ENCODE measurements at regions not wholly inside any gene's neighbourhood (a gene's known extent, or its start where the extent isn't known, plus 50 kb on each side); places are given as distances from the start of the nearest gene placed in this dataset.
"Not testable (repeated sequence)": the region's sequence is repeated elsewhere in the genome, so short reads cannot be mapped to it uniquely, and the experiment has no call there.

GRCh38 chr13:58617880-58618665, 986.5 kb downstream of the PCDH17 start:
- no peak for DNase-seq (ENCODE audit: low read depth in 2 of 2)

DNA sequence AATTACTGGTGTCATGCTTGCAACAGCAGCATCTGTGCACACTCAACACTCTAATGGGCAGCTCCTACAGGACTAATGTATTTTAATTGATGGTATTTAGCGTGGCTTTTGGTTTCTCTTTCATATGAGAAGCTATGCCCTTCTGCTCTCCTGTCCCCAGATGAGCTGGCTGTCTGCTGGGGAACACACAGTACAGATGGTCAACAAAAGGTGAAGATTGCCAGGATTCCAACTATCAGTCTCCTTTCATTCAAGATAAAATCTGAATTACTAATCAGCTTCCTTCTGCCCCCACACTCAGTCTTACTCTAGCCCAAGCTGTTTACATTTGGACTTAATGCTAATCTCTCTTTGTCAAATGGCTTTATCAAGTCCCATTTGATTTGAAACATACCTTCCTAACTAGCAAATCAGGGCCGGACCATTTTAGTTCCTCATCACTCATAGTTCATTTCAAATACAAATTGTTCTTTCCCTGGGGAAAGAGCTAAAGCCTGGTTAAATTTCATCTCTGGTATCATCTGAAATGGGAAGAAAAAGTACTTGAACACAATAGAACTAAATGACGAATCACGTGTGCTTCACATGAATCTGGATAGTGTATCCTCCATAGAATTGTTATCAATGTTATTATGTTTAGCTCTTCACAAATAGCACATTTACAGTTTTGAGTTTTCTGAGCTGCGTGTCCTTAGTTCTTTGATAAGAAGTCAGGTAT, 988.0 kb downstream of the PCDH17 start:
- no peak for DNase-seq (ENCODE audit: low read depth in 2 of 2)

DNA sequence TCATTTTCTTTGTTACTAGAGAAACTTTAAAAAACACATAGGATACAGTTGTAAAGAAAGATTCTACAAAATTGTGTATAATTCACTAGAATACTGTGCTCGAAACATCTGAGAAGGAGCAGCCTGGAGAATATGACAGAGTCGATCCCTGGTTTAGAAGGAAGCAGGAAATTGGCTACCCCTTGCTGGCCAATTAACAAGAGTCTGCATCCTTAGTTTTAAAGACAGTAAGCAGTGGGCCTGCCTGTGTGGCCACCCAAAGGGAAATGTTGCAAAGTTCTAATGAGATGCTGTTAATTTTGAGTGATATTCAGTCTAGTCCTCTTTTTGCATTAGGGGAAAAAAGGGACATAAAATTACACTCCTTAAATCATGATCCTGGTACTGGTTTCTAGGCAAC, 988.6 kb downstream of the PCDH17 start:
- DNase-seq (ENCODE audit: low read depth in 2 of 2) = no peak

DNA sequence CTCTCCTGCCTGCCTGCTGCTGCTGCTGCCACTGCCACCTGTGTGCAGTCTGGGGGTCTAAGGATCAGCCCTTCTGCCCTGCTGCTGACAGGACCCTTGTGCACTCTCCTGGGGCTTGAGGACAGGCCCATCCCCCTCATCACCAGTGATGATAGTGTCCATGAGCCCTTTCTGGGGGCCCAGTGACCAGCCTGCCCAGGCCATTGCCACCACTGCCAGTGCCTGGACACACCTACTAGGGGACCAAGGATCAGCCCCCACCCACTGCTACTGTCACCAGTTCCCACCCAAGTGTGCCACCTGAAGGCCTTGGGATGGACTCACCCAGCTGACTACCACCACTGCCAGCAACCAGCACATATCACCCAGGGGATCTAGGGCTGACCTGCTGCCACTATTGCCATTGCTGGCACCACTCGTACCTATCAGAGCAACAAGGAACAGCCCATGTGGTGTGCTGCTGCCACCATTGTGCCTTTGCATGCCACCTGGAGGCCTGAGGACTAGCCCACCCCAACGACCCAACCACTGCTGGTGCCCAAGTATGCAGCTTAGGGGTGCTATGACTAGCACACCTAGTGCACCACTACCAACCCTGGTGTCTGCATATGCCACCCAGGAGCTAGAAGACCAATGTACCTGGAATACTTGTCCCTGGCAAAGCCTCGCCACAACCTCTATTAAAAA, 994.3 kb downstream of the PCDH17 start:
- DNase-seq (ENCODE audit: low read depth in 2 of 2) = no peak

DNA sequence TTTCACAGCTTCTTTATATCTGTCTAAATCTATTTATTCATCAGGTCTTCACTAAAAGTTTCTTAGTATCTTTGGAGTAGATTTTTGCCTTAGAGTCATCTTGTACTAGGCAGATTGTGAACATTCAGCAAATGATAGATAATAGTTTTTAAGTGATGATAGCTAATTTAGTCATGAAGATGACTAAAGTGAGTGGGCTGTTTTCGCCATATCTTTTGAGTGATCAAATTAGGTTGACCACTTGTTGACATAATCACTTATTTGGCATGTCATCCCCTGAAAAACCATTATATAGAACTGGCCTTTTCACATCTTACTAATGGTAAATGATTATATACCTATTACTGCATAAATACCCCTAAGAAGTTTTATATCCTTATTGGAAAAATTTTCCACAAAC, 999.2 kb downstream of the PCDH17 start:
- DNase-seq (ENCODE audit: low read depth in 2 of 2) = no peak

DNA sequence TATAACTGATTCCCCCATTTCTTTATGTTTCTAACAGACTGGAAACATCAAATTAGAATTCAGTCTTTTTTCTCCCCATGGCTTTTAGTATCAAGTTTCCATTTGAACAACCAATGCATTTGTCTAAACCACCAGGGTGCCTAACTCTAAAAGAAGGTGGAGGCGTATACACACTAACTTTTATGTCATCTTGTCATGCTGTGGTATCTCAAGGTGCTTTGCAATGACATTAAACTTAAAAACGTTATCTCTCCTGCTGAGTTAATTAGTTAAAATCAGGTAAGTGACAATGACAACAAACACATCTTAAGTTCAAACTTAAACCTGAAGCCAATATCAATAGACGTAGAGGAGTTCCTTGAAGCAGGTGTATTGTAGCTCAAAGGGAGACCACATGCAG, 1001.7 kb downstream of the PCDH17 start:
- DNase-seq (ENCODE audit: low read depth in 2 of 2) = no peak

DNA sequence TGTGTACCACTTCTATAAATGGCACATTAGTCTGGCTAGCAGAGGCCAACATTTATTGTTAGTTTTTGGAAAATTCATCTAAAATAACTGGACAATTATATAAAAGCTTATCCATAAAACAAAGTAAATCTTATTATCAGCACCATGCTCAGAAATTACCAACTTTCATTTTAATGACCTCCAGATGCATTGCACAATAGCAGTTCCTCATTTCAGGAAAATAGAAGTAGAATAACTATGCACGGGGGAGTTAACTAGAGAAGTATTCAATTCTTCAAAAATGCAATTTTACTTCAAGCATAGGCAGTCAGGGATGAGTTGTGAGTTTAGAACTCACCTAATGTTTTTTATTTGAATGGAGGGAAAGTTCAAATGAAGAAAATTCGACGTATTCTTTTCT, 1023.5 kb downstream of the PCDH17 start:
- no peak for DNase-seq (ENCODE audit: low read depth in 2 of 2)

DNA sequence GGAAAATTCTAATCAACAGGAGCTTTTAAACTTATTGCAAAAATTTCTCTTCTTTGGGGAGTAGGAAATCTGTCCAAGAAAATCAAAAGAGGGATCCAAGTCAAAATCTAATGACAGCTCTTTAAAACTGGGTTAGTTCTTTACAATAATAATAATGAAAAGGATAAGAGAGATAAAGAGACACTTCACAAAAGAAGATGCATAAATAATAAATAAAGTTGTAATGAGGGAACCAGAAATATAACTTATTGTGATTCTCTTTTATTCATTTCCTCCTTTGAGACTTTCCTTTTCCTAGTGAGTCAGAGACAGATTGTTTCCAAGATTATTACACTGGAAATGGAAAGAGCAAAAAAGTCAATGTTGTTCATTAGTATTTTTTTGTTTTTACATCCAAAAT, 1029.3 kb downstream of the PCDH17 start:
- DNase-seq (ENCODE audit: low read depth in 2 of 2) = no peak

- DNase-seq (ENCODE audit: low read depth in 2 of 2) = no peak
Observed at GRCh38 chr13:58666331-58666730, 1034.8 kb downstream of the PCDH17 start.

- DNase-seq (ENCODE audit: low read depth in 2 of 2) = no peak
Observed at GRCh38 chr13:58667096-58667495, 1035.6 kb downstream of the PCDH17 start.

DNA sequence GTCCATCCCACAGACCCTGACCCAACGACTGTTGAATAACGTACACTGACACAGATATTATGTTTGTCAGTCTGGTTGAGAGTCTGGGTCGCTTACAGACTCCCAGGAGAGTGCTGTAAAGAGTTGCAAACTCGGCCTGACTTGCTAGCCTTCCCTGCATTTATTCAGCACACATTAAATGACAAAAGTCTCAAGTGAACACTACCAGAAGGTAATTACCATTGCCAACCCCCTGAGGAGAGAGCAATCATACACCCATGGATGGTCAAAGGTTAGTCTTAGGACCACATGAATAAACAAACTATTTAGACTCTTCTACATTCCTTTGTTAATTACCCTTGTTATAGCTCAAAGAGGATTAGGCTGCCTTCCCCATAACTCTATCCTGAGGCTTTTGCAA, 1048.6 kb downstream of the PCDH17 start:
- DNase-seq (ENCODE audit: low read depth in 2 of 2) = no peak

- DNase-seq (ENCODE audit: low read depth in 2 of 2) = no peak
Observed at GRCh38 chr13:58682616-58683015, 1051.1 kb downstream of the PCDH17 start.

DNA sequence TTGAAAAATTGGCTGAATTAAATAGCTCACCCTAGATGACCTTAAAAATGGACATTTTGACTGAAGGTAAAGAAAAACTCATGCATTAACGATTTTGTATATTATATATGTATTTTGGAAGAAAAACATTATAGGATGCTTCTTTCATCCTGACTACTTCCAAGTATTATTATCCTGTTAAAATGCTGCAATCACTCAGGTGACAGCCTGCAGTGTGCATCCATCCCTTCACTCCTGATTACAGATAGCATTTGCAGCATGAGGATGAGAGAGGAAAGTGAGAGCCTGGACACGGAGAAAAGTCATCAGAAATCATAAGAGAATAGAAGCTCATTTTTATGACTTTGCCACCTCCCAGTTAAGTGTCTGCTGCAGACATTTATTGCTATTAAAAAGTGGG, 1055.6 kb downstream of the PCDH17 start:
- no peak for DNase-seq (ENCODE audit: low read depth in 2 of 2)

GRCh38 chr13:58698531-58698930, 1067.0 kb downstream of the PCDH17 start:
- DNase-seq (ENCODE audit: low read depth in 2 of 2) = no peak

- DNase-seq (ENCODE audit: low read depth in 2 of 2) = no peak
Observed at GRCh38 chr13:58704953-58705352, 1073.4 kb downstream of the PCDH17 start.

DNA sequence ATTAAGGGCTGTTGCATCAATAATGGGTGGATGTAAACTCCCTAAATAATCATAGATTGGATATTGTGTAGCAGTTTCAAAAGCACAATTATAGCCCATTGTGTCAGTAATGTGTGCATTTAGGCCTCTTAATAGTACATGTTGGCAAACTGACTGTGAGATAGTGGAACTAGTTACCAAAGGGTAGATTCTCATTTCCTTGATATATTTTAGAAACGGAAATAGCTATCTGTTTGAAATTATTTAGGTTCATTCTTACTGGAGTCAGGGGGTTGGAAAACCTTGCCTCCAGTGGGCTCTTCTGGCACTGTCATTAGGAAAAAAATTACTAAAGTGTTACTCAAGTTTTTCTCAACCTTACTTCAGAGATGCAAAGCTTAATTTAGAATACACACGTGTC, 1074.9 kb downstream of the PCDH17 start:
- no peak for DNase-seq (ENCODE audit: low read depth in 2 of 2)

GRCh38 chr13:58712191-58712590, 1080.6 kb downstream of the PCDH17 start:
- DNase-seq (ENCODE audit: low read depth in 2 of 2) = no peak

DNA sequence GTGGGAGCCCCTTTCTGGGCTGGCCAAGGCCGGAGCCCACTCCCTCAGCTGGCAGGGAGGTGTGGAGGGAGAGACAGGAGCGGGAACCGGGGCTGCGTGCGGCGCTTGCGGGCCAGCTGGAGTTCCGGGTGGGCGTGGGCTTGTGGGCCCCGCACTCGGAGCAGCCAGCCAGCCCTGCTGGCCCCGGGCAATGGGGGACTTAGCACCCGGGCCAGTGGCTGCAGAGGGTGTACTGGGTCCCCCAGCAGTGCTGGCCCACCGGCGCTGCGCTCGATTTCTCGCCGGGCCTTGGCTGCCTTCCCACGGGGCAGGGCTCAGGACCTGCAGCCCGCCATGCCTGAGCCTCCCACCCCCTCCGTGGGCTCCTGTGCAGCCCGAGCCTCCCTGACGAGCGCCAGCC, 1082.5 kb downstream of the PCDH17 start:
- not testable (repeated sequence) for DNase-seq (ENCODE audit: low read depth in 2 of 2)

DNA sequence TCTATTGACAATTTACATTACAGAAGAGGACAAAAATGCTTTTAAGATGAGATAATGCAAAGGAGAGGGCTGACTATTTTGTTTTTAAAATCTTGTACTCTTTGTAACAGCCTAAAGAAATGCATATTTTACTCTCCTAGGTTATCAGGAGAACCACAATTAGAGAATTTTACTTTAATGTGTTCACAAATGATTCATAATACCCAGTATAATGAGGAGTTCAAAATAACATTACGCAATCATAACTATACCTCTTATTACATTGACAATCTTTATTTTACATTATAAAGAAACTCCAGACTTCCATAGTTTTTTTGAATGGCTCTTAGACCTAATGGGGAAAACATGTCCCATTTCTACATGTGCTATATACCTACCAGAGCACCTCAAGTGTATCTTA, 1089.7 kb downstream of the PCDH17 start:
- no peak for DNase-seq (ENCODE audit: low read depth in 2 of 2)

- DNase-seq (ENCODE audit: low read depth in 2 of 2) = no peak
Observed at GRCh38 chr13:58728126-58728525, 1096.6 kb downstream of the PCDH17 start.

GRCh38 chr13:58729361-58729760, 1097.8 kb downstream of the PCDH17 start:
- no peak for DNase-seq (ENCODE audit: low read depth in 2 of 2)

DNA sequence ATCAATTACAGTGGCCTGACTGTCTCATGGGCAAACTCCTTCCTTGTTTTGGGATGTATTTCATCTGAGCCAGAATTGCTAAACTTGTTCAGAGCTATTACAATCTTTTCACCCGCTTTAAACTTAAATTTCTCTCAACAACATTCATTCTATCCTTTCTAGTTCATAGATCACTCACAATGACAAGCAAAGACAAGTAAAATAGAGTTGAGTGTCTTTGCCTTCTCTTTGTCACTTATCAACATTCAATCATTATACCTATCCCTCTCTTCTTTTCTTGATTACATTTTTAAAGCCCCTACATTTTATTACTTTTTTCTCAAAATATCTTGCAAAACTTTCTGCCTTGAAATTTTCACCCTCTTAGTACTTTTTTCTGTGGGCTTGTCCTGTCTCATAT, 1113.1 kb downstream of the PCDH17 start:
- DNase-seq (ENCODE audit: low read depth in 2 of 2) = no peak

DNA sequence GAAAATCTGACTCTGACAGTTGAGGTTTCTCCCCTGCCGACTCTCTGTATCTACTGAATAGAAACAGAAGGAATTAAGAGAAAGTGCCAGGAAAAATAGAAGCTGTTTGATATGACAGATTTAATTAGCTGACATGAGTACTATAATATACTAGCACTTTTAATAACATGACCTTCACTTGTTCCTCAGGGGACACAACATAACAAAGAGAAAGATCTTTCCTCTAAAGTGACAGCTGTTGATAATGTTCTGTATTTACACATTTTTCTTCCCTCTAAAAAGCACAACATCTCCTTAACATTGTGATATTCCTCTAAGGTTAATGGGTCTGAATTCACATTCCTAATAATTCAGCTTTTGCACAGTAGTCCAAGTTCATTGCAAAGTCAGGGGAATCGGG, 1136.0 kb downstream of the PCDH17 start:
- DNase-seq (ENCODE audit: low read depth in 2 of 2) = no peak
